Panc1 (cell line): ENCODE measurements at regions not wholly inside any gene's neighbourhood (a gene's known extent, or its start where the extent isn't known, plus 50 kb on each side); places are given as distances from the start of the nearest gene placed in this dataset.

ENCODE experiments used
- POLR2AphosphoS5 ChIP-seq: IDR thresholded peaks from 2 replicates; pipeline ENCODE4 v1.6.1; 2012; ENCODE audit warnings: mild to moderate bottlenecking, low read depth, low read length, moderate library complexity
- SIN3A ChIP-seq: IDR thresholded peaks from 2 replicates; pipeline ENCODE4 v1.6.1; 2012; ENCODE audit warnings: low read depth, mild to moderate bottlenecking, low read length, moderate library complexity, borderline replicate concordance; ENCODE audit not compliant: insufficient read depth
- TCF7L2 ChIP-seq: IDR thresholded peaks from 2 replicates; pipeline ENCODE4 v1.6.1; 2011; ENCODE audit warnings: mild to moderate bottlenecking, low read depth, low read length, inconsistent platforms
- TF ChIP-seq, protein P1 (sequence below): fragments of 450-650 bp; IDR thresholded peaks from 2 replicates; pipeline ENCODE4 v1.5.1; 2017; ENCODE audit warnings: mild to moderate bottlenecking
- TF ChIP-seq, protein P2 (sequence below), 2 experiments: IDR thresholded peaks; 2 replicates each; pipeline ENCODE4 v1.6.1; 2011 to 2012; ENCODE audit warnings: low read depth in 2 of 2, control low read depth in 1 of 2, low read length in 1 of 2, mild to moderate bottlenecking in 1 of 2, moderate library complexity in 1 of 2; ENCODE audit not compliant: insufficient read depth in 1 of 2

DNA sequence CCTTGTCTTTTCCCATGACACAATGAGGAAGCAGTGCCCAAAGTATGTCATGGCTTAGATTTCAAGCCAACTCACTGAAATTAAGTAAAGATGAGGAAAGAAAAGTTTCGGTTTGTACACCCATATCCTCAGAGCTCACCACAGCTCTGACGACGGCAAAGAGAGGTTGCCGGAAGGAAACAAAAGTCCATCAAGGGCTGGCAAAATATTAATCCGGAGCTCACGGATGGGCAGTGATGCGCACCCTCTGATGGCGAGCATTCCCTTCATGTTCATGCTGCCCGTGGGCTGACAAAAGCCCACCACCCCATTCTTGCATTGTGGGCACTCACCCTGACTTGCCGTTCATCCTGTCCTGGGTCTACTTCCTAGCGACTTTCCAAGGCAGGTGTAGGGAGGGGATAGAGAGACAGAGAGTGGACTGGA is 103.1 kb downstream of the SOX9 start:
- TF ChIP-seq, protein P1, sequence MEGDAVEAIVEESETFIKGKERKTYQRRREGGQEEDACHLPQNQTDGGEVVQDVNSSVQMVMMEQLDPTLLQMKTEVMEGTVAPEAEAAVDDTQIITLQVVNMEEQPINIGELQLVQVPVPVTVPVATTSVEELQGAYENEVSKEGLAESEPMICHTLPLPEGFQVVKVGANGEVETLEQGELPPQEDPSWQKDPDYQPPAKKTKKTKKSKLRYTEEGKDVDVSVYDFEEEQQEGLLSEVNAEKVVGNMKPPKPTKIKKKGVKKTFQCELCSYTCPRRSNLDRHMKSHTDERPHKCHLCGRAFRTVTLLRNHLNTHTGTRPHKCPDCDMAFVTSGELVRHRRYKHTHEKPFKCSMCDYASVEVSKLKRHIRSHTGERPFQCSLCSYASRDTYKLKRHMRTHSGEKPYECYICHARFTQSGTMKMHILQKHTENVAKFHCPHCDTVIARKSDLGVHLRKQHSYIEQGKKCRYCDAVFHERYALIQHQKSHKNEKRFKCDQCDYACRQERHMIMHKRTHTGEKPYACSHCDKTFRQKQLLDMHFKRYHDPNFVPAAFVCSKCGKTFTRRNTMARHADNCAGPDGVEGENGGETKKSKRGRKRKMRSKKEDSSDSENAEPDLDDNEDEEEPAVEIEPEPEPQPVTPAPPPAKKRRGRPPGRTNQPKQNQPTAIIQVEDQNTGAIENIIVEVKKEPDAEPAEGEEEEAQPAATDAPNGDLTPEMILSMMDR, result no peak
- TF ChIP-seq POLR2AphosphoS5 (no peak), SIN3A (no peak), TCF7L2 (no peak)
- TF ChIP-seq, protein P2, sequence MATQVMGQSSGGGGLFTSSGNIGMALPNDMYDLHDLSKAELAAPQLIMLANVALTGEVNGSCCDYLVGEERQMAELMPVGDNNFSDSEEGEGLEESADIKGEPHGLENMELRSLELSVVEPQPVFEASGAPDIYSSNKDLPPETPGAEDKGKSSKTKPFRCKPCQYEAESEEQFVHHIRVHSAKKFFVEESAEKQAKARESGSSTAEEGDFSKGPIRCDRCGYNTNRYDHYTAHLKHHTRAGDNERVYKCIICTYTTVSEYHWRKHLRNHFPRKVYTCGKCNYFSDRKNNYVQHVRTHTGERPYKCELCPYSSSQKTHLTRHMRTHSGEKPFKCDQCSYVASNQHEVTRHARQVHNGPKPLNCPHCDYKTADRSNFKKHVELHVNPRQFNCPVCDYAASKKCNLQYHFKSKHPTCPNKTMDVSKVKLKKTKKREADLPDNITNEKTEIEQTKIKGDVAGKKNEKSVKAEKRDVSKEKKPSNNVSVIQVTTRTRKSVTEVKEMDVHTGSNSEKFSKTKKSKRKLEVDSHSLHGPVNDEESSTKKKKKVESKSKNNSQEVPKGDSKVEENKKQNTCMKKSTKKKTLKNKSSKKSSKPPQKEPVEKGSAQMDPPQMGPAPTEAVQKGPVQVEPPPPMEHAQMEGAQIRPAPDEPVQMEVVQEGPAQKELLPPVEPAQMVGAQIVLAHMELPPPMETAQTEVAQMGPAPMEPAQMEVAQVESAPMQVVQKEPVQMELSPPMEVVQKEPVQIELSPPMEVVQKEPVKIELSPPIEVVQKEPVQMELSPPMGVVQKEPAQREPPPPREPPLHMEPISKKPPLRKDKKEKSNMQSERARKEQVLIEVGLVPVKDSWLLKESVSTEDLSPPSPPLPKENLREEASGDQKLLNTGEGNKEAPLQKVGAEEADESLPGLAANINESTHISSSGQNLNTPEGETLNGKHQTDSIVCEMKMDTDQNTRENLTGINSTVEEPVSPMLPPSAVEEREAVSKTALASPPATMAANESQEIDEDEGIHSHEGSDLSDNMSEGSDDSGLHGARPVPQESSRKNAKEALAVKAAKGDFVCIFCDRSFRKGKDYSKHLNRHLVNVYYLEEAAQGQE (IDR thresholded peaks at IDR 0.05; ENCODE audit: insufficient read depth in 1 of 2, low read depth in 2 of 2, low read length in 1 of 2), result no peak
